ENCODE measurements at regions not wholly inside any gene's neighbourhood (a gene's known extent, or its start where the extent isn't known, plus 50 kb on each side); places are given as distances from the start of the nearest gene placed in this dataset.

GRCh38 chr14:43252866-43253265 is 1254.2 kb downstream of the FSCB start:
- Mint-ChIP-seq H3K4me1 (ENCODE audit: low read depth) (peaks cover 7% of the 10 kb centered on the region), H3K36me3 (ENCODE audit: insufficient read depth) (no peaks in the 10 kb centered on the region), H3K9me3 (ENCODE audit: low read depth) (peaks cover 4% of the 10 kb centered on the region), H3K27me3 (no peaks in the 10 kb centered on the region), H3K27ac (no peak overlapping the region), H3K4me3 (ENCODE audit: low read depth) (no peak overlapping the region)
- no peak for DNase-seq (ENCODE audit: low spot score, unreplicated experiment)
- TF ChIP-seq, protein P1, sequence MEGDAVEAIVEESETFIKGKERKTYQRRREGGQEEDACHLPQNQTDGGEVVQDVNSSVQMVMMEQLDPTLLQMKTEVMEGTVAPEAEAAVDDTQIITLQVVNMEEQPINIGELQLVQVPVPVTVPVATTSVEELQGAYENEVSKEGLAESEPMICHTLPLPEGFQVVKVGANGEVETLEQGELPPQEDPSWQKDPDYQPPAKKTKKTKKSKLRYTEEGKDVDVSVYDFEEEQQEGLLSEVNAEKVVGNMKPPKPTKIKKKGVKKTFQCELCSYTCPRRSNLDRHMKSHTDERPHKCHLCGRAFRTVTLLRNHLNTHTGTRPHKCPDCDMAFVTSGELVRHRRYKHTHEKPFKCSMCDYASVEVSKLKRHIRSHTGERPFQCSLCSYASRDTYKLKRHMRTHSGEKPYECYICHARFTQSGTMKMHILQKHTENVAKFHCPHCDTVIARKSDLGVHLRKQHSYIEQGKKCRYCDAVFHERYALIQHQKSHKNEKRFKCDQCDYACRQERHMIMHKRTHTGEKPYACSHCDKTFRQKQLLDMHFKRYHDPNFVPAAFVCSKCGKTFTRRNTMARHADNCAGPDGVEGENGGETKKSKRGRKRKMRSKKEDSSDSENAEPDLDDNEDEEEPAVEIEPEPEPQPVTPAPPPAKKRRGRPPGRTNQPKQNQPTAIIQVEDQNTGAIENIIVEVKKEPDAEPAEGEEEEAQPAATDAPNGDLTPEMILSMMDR (IDR thresholded peaks at IDR 0.05; ENCODE audit: unreplicated experiment) = no peak

DNA sequence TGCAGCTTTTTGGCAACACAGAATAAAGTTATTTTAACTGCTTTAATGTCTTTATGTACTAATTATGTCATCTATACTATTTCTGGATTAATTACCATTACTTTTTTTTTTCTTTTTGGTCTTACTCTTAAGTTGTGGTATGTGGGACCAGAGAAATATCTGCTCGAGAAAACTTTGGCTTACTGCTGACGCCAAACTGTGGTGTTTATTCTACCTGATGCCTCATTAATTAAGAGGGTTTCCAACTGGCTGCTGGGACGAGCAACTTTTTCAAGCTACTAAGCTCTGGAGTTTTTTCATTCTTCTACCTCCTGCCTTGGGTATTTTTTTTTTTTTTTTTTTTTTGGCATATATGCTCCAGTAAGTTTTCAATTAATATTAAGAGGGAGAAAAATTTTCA is 1257.5 kb downstream of the FSCB start:
- DNase-seq (ENCODE audit: low spot score, unreplicated experiment) = no peak
- Mint-ChIP-seq H3K36me3 (ENCODE audit: insufficient read depth) (no peaks in the 10 kb centered on the region), H3K27ac (no peak overlapping the region), H3K4me1 (ENCODE audit: low read depth) (peaks cover 7% of the 10 kb centered on the region), H3K27me3 (no peaks in the 10 kb centered on the region), H3K4me3 (ENCODE audit: low read depth) (no peak overlapping the region), H3K9me3 (ENCODE audit: low read depth) (peaks cover 8% of the 10 kb centered on the region)
- TF ChIP-seq, protein P1 (IDR thresholded peaks at IDR 0.05; ENCODE audit: unreplicated experiment) = no peak

- Mint-ChIP-seq H3K36me3 (ENCODE audit: insufficient read depth) (no peaks in the 10 kb centered on the region), H3K27me3 (no peaks in the 10 kb centered on the region), H3K9me3 (ENCODE audit: low read depth) (peaks cover 8% of the 10 kb centered on the region), H3K27ac (no peak overlapping the region), H3K4me3 (ENCODE audit: low read depth) (no peak overlapping the region), H3K4me1 (ENCODE audit: low read depth) (peaks cover 7% of the 10 kb centered on the region)
- DNase-seq (ENCODE audit: low spot score, unreplicated experiment) = no peak
- TF ChIP-seq, protein P1 (IDR thresholded peaks at IDR 0.05; ENCODE audit: unreplicated experiment) = no peak
Measured at GRCh38 chr14:43249116-43249515, 1258.0 kb downstream of the FSCB start.

DNA sequence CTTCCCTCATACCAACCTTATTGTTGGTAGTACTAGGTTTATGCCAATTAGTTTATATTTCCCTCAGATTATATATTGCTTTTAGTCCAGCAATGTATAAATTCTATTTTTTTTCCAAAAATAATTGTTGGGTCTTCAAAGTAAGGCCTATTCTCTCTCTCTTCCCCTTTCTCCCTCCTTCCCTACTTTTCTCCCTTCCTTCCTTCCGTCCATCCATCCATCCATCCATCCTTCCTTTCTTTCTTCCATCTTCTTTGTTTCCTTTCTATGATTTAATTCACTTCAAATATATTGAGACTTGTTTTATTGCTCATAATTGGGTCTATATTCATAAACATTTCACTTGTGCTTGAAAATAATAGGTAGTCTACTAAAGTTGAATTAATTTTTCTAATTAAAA is 1259.2 kb downstream of the FSCB start:
- no peak for DNase-seq (ENCODE audit: low spot score, unreplicated experiment)
- H3K4me3 Mint-ChIP-seq (ENCODE audit: low read depth) = no peak overlapping the region
- H3K27me3 Mint-ChIP-seq = no peaks in the 10 kb centered on the region
- peaks cover 7% of the 10 kb centered on the region for H3K4me1 Mint-ChIP-seq (ENCODE audit: low read depth)
- H3K9me3 Mint-ChIP-seq (ENCODE audit: low read depth) = peaks cover 8% of the 10 kb centered on the region
- no peak overlapping the region for H3K27ac Mint-ChIP-seq
- no peaks in the 10 kb centered on the region for H3K36me3 Mint-ChIP-seq (ENCODE audit: insufficient read depth)
- TF ChIP-seq, protein P1 (IDR thresholded peaks at IDR 0.05; ENCODE audit: unreplicated experiment) = no peak

- H3K27me3 Mint-ChIP-seq = no peaks in the 10 kb centered on the region
- no peak for DNase-seq (ENCODE audit: low spot score, unreplicated experiment)
- H3K4me1 Mint-ChIP-seq (ENCODE audit: low read depth) = no peaks in the 10 kb centered on the region
Measured at GRCh38 chr14:43244142-43244625, 1262.9 kb downstream of the FSCB start.

More at GRCh38 chr14:43244142-43244625, 1262.9 kb downstream of the FSCB start:
- TF ChIP-seq, protein P1 (IDR thresholded peaks at IDR 0.05; ENCODE audit: unreplicated experiment) = no peak
- peaks cover 8% of the 10 kb centered on the region for H3K9me3 Mint-ChIP-seq (ENCODE audit: low read depth)
- H3K4me3 Mint-ChIP-seq (ENCODE audit: low read depth) = no peak overlapping the region
- no peak overlapping the region for H3K27ac Mint-ChIP-seq
- no peaks in the 10 kb centered on the region for H3K36me3 Mint-ChIP-seq (ENCODE audit: insufficient read depth)
